Lower leg skin (tissue), 4 donors: ENCODE measurements at regions not wholly inside any gene's neighbourhood (a gene's known extent, or its start where the extent isn't known, plus 50 kb on each side); places are given as distances from the start of the nearest gene placed in this dataset.

Experiments used
- DNase-seq, 2 donors: peaks; one replicate each; pipeline ENCODE4 v3.0.0-alpha.2; 2019; ENCODE audit warnings: low spot score in 2 of 2
- H3K4me3 ChIP-seq: fragments of 200-600 bp; sonication (generic); 2 replicates; pipeline ENCODE4 v1.5.1; 2017; ENCODE audit warnings: mild to moderate bottlenecking, low read depth; ENCODE audit not compliant: poor library complexity, severe bottlenecking
- POLR2A ChIP-seq, 2 donors: fragments of 450-650 bp; IDR thresholded peaks; one replicate each; pipeline ENCODE4 v1.6.1; 2016 to 2017; ENCODE audit warnings: antibody characterized with exemption in 2 of 2, mild to moderate bottlenecking in 1 of 2, moderate library complexity in 1 of 2
- WGBS, 2 donors: methylation state at CpG; one replicate each; pipeline ENCODE4 v1.1.5; 2018; 5-methylcytosine and 5-hydroxymethylcytosine counted together
- intact Hi-C: fragments of 100-400 bp; cut with DNase I; formaldehyde crosslinking; loops from one replicate; pipeline ENCODE4 v1.15.0; 2023; ENCODE audit warnings: low total_unique reads
- TF ChIP-seq, protein P1 (sequence below), 3 donors: fragments of 450-650 bp; IDR thresholded peaks; one replicate each; pipeline ENCODE4 v1.5.1; 2016; ENCODE audit warnings: antibody characterized with exemption in 3 of 3, mild to moderate bottlenecking in 3 of 3, moderate library complexity in 2 of 3

DNA sequence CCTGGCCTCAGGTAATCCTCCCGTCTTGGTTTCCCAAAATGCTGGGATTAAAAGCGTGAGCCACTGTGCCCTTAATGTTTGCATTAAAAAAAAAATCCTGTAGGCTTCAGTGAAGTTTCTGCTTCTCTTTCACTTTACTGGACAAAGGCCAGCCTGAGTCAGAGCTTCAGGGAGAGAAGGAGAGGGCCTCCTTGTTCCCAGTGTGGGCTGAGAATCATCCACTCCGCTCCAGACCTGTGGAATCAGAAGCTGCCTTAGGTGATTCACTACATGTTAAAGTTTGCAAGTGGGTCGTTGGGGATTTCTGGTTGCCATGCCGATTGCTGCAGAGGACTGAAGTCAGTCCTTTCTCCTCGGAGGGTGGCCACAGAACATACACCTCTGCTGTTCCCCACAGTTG, 113.3 kb upstream of the EEF1E1 start:
- TF ChIP-seq, protein P1, sequence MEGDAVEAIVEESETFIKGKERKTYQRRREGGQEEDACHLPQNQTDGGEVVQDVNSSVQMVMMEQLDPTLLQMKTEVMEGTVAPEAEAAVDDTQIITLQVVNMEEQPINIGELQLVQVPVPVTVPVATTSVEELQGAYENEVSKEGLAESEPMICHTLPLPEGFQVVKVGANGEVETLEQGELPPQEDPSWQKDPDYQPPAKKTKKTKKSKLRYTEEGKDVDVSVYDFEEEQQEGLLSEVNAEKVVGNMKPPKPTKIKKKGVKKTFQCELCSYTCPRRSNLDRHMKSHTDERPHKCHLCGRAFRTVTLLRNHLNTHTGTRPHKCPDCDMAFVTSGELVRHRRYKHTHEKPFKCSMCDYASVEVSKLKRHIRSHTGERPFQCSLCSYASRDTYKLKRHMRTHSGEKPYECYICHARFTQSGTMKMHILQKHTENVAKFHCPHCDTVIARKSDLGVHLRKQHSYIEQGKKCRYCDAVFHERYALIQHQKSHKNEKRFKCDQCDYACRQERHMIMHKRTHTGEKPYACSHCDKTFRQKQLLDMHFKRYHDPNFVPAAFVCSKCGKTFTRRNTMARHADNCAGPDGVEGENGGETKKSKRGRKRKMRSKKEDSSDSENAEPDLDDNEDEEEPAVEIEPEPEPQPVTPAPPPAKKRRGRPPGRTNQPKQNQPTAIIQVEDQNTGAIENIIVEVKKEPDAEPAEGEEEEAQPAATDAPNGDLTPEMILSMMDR (IDR thresholded peaks at IDR 0.05), result no peak
- no peak for TF ChIP-seq POLR2A (IDR thresholded peaks at IDR 0.05)
- intact Hi-C loops, result no loop called here
- DNase-seq, result no peak
- no peak overlapping the region for H3K4me3 ChIP-seq
- 57 to 61% methylated on average over 6 of the region's 6 CpGs for WGBS, 2 donors

DNA sequence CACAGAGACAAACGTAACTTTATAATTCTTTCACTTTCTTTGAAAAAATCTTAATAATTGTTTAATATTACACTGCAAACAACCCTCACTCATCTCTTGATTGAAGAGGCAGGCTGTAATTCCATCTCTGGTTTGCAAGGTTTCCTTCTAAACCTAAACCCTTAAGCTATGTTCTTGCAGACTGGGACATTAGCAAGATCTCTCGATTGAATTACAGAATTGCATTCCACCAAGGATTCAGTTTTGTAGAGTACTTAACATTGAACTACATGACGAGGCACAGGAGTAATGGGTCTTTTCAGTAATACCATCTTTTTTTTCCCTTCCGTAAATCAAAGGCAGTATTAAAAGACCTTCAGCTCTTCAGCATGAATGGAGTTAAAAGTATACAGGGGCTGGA, 111.6 kb upstream of the EEF1E1 start:
- no peak for TF ChIP-seq POLR2A (IDR thresholded peaks at IDR 0.05)
- TF ChIP-seq, protein P1 (IDR thresholded peaks at IDR 0.05), result no peak
- no peak overlapping the region for H3K4me3 ChIP-seq

DNA sequence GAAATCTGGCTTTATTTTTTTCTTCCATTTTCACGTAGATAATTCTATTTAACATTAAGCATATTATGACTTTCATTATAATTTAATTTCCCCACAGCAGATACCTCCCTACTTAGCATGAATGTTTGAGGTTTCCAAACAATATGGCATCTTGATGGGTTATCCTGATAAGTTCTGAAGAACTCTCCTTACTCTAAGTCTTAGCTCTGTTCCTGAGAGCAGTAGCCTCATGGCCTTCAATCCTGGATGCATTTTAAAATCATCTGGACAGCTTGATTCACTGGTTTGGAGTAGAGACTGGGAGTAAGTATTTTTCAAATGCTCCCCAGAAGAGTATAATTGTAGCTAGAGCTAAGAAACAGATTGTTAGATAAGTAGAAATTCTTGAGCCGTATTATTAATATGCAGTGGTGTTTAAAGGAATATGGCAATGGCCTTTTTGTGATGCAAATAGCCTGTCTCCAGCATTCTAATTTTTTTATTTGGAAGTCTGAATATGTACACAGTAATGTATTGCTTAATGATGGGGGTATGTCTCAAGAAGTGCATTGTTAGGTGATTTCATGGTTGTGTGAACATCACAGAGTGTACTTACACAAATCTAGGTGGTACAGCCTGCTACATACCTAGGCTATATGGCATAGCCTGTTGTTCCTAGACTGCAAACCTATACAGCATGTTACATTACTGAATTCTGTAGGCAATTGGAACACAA, 110.5 kb upstream of the EEF1E1 start:
- TF ChIP-seq, protein P1 (IDR thresholded peaks at IDR 0.05), result no peak
- TF ChIP-seq POLR2A (IDR thresholded peaks at IDR 0.05), result no peak
- H3K4me3 ChIP-seq, result no peak overlapping the region
- DNase-seq, result no peak
- WGBS, 2 donors, result 86 to 87% methylated on average over 2 of the region's 2 CpGs
- intact Hi-C loops, result no loop called here

More for the DNA sequence above, 111.6 kb upstream of the EEF1E1 start:
- DNase-seq, result no peak
- intact Hi-C loops, result no loop called here
- 72 to 74% methylated on average over 4 of the region's 4 CpGs for WGBS, 2 donors

DNA sequence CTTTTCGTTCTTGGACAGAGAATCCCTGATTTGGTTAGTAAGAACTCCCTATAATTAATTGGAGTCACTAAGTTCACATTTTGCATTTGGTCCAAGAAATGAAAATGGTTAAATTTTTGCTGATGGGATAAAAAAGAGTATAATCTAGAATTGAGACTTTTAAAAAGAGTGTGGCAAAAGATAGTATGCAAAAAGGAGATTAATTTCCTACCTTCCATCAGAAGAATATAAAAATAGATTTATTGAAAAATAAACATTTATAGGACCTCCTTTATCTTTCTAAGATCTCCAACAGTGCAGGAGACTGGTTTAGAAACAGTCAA, 105.5 kb upstream of the EEF1E1 start:
- DNase-seq, result no peak
- H3K4me3 ChIP-seq, result no peak overlapping the region
- TF ChIP-seq, protein P1 (IDR thresholded peaks at IDR 0.05), result no peak
- no peak for TF ChIP-seq POLR2A (IDR thresholded peaks at IDR 0.05)
- 80 to 88% methylated on average over 1 of the region's 1 CpG for WGBS, 2 donors
- intact Hi-C loops, result no loop called here

DNA sequence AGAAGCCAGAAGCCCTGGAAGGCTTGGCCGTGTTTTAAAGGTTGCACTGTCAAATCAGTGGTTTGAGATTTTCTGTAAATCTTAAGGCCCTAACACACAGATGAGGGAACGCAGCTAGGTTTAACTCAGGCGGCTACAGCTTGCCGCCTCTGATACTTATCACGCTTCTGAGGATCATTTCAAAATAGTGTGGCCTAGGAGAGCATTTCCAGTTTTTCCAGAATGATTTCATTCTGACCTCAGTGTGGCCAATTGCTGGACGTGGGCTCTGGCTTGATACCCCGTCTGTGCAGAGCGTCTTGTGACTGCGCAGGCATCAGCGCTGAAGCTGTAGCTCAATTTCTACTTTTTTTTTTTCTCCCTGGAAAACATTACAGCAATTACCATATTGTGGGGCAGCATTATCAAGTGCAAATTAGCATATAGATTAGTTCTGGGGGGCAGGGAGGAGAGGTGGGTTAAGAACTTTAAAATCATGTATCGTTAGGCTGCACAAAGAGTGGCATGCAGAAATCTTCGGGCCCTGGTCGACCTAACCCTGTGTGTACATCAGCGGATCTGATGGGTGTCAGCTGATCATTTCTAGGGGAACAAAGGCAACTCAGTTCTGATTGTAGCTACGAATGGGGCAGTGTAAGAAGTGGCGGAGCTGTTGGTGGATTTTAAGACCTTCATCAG, 105.0 kb upstream of the EEF1E1 start:
- H3K4me3 ChIP-seq, result no peak overlapping the region
- intact Hi-C loops, result no loop called here
- TF ChIP-seq, protein P1 (IDR thresholded peaks at IDR 0.05), result no peak
- no peak for TF ChIP-seq POLR2A (IDR thresholded peaks at IDR 0.05)
- WGBS, 2 donors, result 84 to 87% methylated on average over 16 of the region's 16 CpGs
- no peak for DNase-seq
